ENCODE measurements at regions not wholly inside any gene's neighbourhood (a gene's known extent, or its start where the extent isn't known, plus 50 kb on each side); places are given as distances from the start of the nearest gene placed in this dataset.
"Not testable (repeated sequence)": the region's sequence is repeated elsewhere in the genome, so short reads cannot be mapped to it uniquely, and the experiment has no call there.

DNA sequence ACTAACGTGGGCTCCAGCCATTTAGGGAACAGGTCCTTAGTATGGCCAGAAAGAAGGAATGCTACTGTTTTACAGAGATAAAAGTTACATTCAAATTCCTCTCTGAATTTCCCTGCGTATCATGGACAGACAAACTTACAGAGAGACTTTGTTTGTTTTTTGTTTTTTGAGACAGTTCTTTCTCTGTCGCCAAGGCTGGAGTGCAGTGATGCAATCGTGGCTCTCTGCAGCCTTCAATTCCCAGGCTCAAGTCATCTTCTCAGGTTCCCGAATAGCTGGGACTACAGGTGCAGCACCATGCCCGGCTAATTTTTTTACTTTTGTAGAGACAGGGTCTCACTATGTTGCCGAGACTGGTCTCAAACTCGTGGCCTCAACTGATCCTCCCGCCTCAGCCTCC lies 64.5 kb upstream of the MPP7 start:
- H3K27ac ChIP-seq, result no peak overlapping the region
- TF ChIP-seq, protein P1, sequence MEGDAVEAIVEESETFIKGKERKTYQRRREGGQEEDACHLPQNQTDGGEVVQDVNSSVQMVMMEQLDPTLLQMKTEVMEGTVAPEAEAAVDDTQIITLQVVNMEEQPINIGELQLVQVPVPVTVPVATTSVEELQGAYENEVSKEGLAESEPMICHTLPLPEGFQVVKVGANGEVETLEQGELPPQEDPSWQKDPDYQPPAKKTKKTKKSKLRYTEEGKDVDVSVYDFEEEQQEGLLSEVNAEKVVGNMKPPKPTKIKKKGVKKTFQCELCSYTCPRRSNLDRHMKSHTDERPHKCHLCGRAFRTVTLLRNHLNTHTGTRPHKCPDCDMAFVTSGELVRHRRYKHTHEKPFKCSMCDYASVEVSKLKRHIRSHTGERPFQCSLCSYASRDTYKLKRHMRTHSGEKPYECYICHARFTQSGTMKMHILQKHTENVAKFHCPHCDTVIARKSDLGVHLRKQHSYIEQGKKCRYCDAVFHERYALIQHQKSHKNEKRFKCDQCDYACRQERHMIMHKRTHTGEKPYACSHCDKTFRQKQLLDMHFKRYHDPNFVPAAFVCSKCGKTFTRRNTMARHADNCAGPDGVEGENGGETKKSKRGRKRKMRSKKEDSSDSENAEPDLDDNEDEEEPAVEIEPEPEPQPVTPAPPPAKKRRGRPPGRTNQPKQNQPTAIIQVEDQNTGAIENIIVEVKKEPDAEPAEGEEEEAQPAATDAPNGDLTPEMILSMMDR (IDR thresholded peaks at IDR 0.05), result no peak
- no peak for TF ChIP-seq ZFX (IDR thresholded peaks at IDR 0.05; ENCODE audit: borderline replicate concordance)

- TF ChIP-seq, protein P1 (IDR thresholded peaks at IDR 0.05), result no peak
- TF ChIP-seq ZFX (IDR thresholded peaks at IDR 0.05; ENCODE audit: borderline replicate concordance), result no peak
- no peak overlapping the region for H3K27ac ChIP-seq
Observed at GRCh38 chr10:28367929-28368484, 65.1 kb upstream of the MPP7 start.

DNA sequence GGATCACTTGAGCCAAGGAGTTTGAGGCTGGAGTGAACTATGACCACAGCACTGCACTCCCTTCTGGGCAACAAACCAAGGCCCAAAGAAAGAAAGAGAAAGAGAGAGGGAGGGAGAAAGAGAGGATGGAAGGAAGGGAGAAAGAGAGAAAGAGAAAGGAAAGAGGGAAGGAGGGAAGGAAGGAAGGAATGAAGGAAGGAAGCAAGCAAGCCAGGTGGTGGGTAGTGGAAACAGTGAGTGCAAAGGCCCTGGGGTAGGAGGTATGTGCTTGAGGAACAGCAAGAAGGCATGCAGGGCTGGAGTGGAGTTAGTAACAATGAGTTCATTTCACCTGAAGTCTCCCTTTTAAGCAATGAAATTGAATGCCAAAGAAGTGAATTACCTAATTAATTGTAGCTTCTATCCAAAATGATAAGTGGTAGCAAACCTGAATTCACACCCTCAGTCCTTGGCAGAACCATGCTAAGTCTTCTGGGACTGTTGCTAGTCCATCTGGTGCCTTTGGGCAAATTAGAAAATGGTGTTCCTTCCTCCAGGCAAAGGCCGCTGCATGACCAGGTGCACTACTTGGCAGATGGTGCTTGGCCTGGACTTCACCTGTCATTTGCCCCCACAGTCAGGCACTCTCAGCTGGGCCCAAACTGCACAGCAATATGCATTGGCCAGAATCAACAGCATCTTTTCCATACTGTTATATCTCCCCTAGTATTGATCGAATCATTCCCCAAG lies 67.4 kb upstream of the MPP7 start:
- H3K27ac ChIP-seq, result no peak overlapping the region
- no peak for TF ChIP-seq ZFX (IDR thresholded peaks at IDR 0.05; ENCODE audit: borderline replicate concordance)
- TF ChIP-seq, protein P1 (IDR thresholded peaks at IDR 0.05), result no peak

- H3K27ac ChIP-seq, result not testable (repeated sequence)
Observed at GRCh38 chr10:28371638-28372037, 68.8 kb upstream of the MPP7 start.

DNA sequence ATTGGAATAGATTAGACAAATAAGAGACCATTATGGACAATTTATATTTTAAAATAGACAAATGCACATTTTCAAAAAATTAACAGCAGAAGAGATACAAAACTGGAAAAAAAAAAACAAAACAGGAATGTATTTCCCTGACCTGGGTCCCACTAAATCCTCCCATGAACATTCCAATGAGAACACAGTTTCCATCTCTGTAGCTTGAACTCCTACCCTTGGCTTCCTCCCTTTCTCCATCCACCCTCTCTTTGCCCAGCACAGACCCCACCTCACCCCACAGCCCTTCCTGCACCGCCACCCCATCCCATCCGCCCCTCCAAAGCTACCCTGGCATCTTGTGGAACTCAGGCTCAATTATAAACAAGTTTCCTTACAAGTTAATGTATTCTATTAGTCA lies 71.2 kb upstream of the MPP7 start:
- TF ChIP-seq, protein P1 (IDR thresholded peaks at IDR 0.05), result no peak
- TF ChIP-seq ZFX (IDR thresholded peaks at IDR 0.05; ENCODE audit: borderline replicate concordance), result no peak
- H3K27ac ChIP-seq, result no peak overlapping the region

DNA sequence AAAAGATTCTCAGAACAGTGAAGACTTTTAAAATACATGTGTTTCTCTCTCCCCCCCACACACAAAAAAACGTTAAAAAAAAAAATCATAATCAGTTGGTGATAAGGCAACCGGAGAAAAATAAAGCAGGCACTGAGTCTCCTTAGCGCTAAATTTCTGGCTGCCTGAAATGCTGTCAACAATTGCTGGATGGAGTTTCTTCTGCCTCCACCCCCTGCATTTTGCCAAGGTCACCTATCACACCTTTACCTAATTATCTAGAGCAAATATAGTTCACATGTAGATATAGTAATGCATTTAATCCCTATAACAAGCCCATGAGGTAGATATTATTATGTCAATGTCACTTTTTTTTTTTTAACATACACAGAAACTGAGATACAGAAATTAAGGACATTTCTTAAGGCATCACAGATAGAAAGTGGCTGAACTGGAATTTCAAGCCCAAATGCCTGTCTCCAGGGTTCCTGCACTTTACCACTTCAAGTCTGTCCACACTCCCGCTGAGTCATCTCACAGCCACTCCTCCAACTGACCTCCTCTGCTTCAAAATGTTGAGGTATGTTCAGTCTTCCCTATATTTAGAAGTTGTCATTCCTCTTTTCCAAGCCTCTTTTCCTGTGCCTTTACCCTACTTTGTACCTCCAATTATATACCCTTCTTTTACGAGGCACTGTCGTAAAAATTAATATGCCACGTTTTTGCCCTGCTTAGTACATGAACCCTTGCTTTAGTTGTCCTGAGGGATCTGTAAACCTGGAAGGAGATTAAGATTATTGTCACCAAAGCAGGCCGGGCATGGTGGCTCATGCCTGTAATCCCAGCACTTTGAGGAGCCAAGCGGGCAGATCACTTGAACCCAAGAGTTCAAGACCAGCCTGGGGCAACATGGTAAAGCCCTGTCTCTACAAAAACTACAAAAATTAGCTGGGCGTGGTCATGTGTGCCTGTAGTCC lies 72.8 kb upstream of the MPP7 start:
- no peak overlapping the region for H3K27ac ChIP-seq
- TF ChIP-seq, protein P1 (IDR thresholded peaks at IDR 0.05), result no peak
- no peak for TF ChIP-seq ZFX (IDR thresholded peaks at IDR 0.05; ENCODE audit: borderline replicate concordance)

DNA sequence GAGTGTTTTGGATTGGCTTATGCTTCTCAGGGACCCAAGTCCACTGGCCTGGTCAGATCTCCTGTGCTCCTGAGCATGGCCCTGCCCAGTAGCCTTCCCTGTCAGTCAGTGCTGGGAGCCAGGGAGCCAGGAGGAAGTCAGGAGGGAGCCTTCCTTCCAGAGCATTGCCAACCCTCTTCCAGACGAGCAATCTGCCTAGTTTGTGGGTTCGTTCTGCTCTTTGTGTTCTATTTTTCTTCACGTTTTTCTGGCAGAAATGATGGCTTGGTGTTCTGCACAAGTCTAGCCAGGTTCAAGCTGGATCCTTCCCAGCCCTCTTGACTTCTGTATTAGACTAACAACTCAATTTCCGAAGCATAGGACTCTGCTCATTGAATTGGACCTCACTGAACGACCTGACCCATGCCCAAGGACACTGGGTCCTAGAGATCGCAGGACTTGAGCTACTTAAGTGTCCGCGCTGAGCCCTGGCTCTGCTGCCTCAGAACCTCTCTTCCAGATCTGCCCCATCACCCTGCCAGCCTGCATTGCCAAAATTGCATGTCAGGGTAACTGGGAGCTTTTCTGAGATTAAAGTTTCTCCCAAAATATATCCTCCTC lies 76.2 kb upstream of the MPP7 start:
- no peak overlapping the region for H3K27ac ChIP-seq
- TF ChIP-seq, protein P1 (IDR thresholded peaks at IDR 0.05), result no peak
- no peak for TF ChIP-seq ZFX (IDR thresholded peaks at IDR 0.05; ENCODE audit: borderline replicate concordance)

All from 22Rv1 (cell line).